GM12878 (cell line): ENCODE measurements at regions not wholly inside any gene's neighbourhood (a gene's known extent, or its start where the extent isn't known, plus 50 kb on each side); places are given as distances from the start of the nearest gene placed in this dataset.

Source experiments
- ATAC-seq: fragments of 200-7000 bp; cut with Tn5 transposase; 3 replicates; pipeline ENCODE4 v1.9.1; 2020; ENCODE audit warnings: mild to moderate bottlenecking, moderate library complexity
- BruUV-seq: library from RNA; stranded (reverse); fragments of 400-500 nt; replicated peaks from 2 replicates; lab custom pipeline; 2021; lab: Mats Ljungman, UMichigan
- CTCF ChIA-PET: fragments of 300-600 bp; sonication (Branson Sonifier 250); formaldehyde crosslinking; extraction: SDS; loops from one replicate; lab custom pipeline; 2021; ENCODE audit warnings: inconsistent platforms; lab: Yijun Ruan, JAX
- POLR2A ChIA-PET: fragments of 350-600 bp; formaldehyde crosslinking; extraction: SDS; loops from one replicate; lab custom pipeline; 2021; ENCODE audit warnings: inconsistent platforms; lab: Charles Lee
- RAD21 ChIA-PET: fragments of 300-600 bp; sonication (Branson Sonifier 250); formaldehyde crosslinking; loops from one replicate; lab custom pipeline; 2023; ENCODE audit warnings: antibody characterized with exemption; ENCODE audit not compliant: unreplicated experiment; lab: Charles Lee
- SMC1A ChIA-PET: fragments of 300-600 bp; sonication (Branson Sonifier 250); formaldehyde crosslinking; loops from one replicate; lab custom pipeline; 2023; ENCODE audit not compliant: unreplicated experiment, uncharacterized antibody; lab: Charles Lee
- DNase-seq: peaks from one replicate; pipeline ENCODE4 v3.0.0-alpha.2; 2011; ENCODE audit warnings: low read depth, low spot score
- FAIRE-seq: peaks from 3 replicates; lab custom pipeline; 2011; peaks lifted over from hg19 to GRCh38; lab: Jason Lieb, UNC
- H2AFZ ChIP-seq: 2 replicates; pipeline ENCODE4 v1.6.0; 2011; ENCODE audit warnings: low read depth, low read length, control low read depth; ENCODE audit not compliant: control insufficient read depth
- H3K27ac ChIP-seq: 2 replicates; pipeline ENCODE4 v1.5.1; 2011; ENCODE audit warnings: control low read depth; ENCODE audit not compliant: control insufficient read depth, insufficient read depth
- H3K27me3 ChIP-seq, 2 experiments: replicated peaks in 1 of 2; 2 replicates each; pipeline versions ENCODE4 v1.6.0 to v1.6.1; 2011; ENCODE audit warnings: low read length in 1 of 2; ENCODE audit not compliant: control insufficient read depth in 2 of 2, insufficient read depth in 2 of 2
- H3K36me3 ChIP-seq, 2 experiments: 2 replicates each; pipeline ENCODE4 v1.5.1; 2011; ENCODE audit warnings: low read length in 1 of 2; ENCODE audit not compliant: control insufficient read depth in 2 of 2, insufficient read depth in 2 of 2
- H3K4me1 ChIP-seq: 2 replicates; pipeline ENCODE4 v1.6.1; 2011; ENCODE audit warnings: mild to moderate bottlenecking, low read length, moderate library complexity, mixed read lengths; ENCODE audit not compliant: control insufficient read depth, insufficient read depth
- H3K4me2 ChIP-seq: 2 replicates; pipeline ENCODE4 v1.6.0; 2011; ENCODE audit warnings: control low read depth; ENCODE audit not compliant: control insufficient read depth, insufficient read depth
- H3K4me3 ChIP-seq: fragments of 200-600 bp; sonication (generic); 2 replicates; pipeline ENCODE4 v1.5.1; 2016
- H3K79me2 ChIP-seq: 2 replicates; pipeline ENCODE4 v1.6.0; 2011; ENCODE audit warnings: low read length; ENCODE audit not compliant: control insufficient read depth, insufficient read depth
- H3K9ac ChIP-seq: 2 replicates; pipeline ENCODE4 v1.8.0; 2011; ENCODE audit warnings: low read length, control low read depth, mixed read lengths; ENCODE audit not compliant: control insufficient read depth, insufficient read depth
- H3K9me3 ChIP-seq: replicated peaks from 3 replicates; pipeline ENCODE4 v1.5.1; 2011; ENCODE audit warnings: mild to moderate bottlenecking, low read length; ENCODE audit not compliant: control insufficient read depth, insufficient read depth
- H4K20me1 ChIP-seq: 2 replicates; pipeline ENCODE4 v1.6.0; 2011; ENCODE audit not compliant: control insufficient read depth, insufficient read depth
- ATF3 ChIP-seq: IDR thresholded peaks from 2 replicates; pipeline ENCODE4 v1.6.1; 2011; ENCODE audit warnings: low read depth, mild to moderate bottlenecking, low read length, moderate library complexity, borderline replicate concordance; ENCODE audit errors: extremely low read depth
- GATAD2B ChIP-seq: fragments of 450-650 bp; conservative IDR thresholded peaks from 2 replicates; pipeline ENCODE4 v1.6.1; 2017; ENCODE audit warnings: low read depth, mild to moderate bottlenecking, moderate library complexity
- HDAC2 ChIP-seq: fragments of 200-600 bp; sonication (generic); IDR thresholded peaks from 2 replicates; pipeline ENCODE4 v1.6.1; 2017
- HDAC6 ChIP-seq: fragments of 200-600 bp; sonication (generic); IDR thresholded peaks from one replicate; pipeline ENCODE4 v1.8.0; 2017; ENCODE audit warnings: antibody characterized with exemption; ENCODE audit not compliant: unreplicated experiment
- LARP7 ChIP-seq: fragments of 450-650 bp; IDR thresholded peaks from 2 replicates; pipeline ENCODE4 v1.6.1; 2017; ENCODE audit warnings: mild to moderate bottlenecking
- MEF2B ChIP-seq: fragments of 450-650 bp; IDR thresholded peaks from 2 replicates; pipeline ENCODE4 v1.6.1; 2018; ENCODE audit warnings: mild to moderate bottlenecking, moderate library complexity; ENCODE audit not compliant: partially characterized antibody, poor library complexity, severe bottlenecking
- RAD51 ChIP-seq: fragments of 450-650 bp; IDR thresholded peaks from 2 replicates; pipeline ENCODE4 v1.6.1; 2016; ENCODE audit warnings: moderate library complexity, mild to moderate bottlenecking, inconsistent platforms
- ZBTB4 ChIP-seq: fragments of 450-650 bp; formaldehyde crosslinking; IDR thresholded peaks from 2 replicates; pipeline ENCODE4 v1.4.0; 2022; ENCODE audit warnings: mild to moderate bottlenecking, moderate library complexity
- ZNF592 ChIP-seq: fragments of 450-650 bp; IDR thresholded peaks from 2 replicates; pipeline ENCODE4 v1.6.1; 2017; ENCODE audit warnings: mild to moderate bottlenecking, moderate library complexity
- WGBS: methylation state at CpG from one replicate; pipeline ENCODE4 v1.1.6; 2016; ENCODE audit warnings: low lambda C conversion rate; ENCODE audit not compliant: insufficient replicate concordance, insufficient coverage; ENCODE audit errors: missing lambda C conversion rate; 5-methylcytosine and 5-hydroxymethylcytosine counted together
- in situ Hi-C: fragments of 300-500 bp; cut with MboI; formaldehyde crosslinking; loops from 9 replicates; pipeline ENCODE4 v1.14.3; 2018; ENCODE audit warnings: mixed read lengths
- intact Hi-C: fragments of 100-400 bp; cut with micrococcal nuclease; formaldehyde crosslinking; loops from one replicate; pipeline ENCODE4 v1.14.2; 2022; ENCODE audit not compliant: unreplicated experiment
- TF ChIP-seq, protein P1 (sequence below): IDR thresholded peaks from 2 replicates; pipeline ENCODE4 v1.6.1; 2011; ENCODE audit warnings: mild to moderate bottlenecking, low read depth, low read length, moderate library complexity; ENCODE audit not compliant: insufficient replicate concordance

- TF ChIP-seq LARP7 = no peak
- TF ChIP-seq, all 136 proteins: peak for 0
Observed at GRCh38 chr3:22990291-22991200, 212.6 kb upstream of the UBE2E2 start (continued).

DNA sequence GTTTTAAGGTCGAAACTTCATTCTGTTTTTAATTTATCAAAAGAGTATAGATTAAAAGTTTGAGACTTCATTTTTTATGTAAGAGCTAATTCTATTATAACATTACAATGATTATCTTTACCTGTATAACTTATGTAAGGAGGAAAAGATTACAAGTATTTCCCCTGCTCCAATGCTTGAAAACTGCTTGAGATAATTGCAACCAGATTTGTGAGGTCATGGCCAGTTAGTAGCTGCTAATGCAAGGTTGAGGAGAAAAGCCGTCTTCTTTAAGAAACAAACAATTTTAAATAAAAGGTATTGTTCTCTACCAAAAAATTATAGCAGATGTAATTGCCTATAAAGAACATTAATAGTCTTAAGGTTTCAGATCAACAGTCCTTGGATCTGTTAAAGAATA is 208.3 kb upstream of the UBE2E2 start:
- FAIRE-seq (no peak), ATAC-seq (no peak), DNase-seq (no peak)
- in situ Hi-C loops = no loop called here
- no peaks in the 10 kb centered on the region for H3K9me3 ChIP-seq
- ChIA-PET RAD21 (no interaction called here), CTCF (interaction anchor here (0.6 to 0.7 kb wide), 2 partner anchors 23 to 395 kb away, joined by 3 read pairs; no protein-coding TSS in a partner anchor), POLR2A (no interaction called here), SMC1A (no interaction called here)
- no peaks in the 10 kb centered on the region for H3K36me3 ChIP-seq
- H4K20me1 ChIP-seq = no peaks in the 10 kb centered on the region
- no peak overlapping the region for H3K27ac ChIP-seq
- no peak overlapping the region for H2AFZ ChIP-seq
- no peak overlapping the region for H3K4me3 ChIP-seq
- no peaks in the 10 kb centered on the region for H3K79me2 ChIP-seq
- no peaks in the 10 kb centered on the region for H3K4me1 ChIP-seq
- no peak overlapping the region for H3K4me2 ChIP-seq
- 38% methylated on average over 2 of the region's 2 CpGs for WGBS
- H3K27me3 ChIP-seq = no peaks in the 10 kb centered on the region; a peak in 1 of 4 replicates
- H3K9ac ChIP-seq = no peak overlapping the region
- intact Hi-C loops = no loop called here
- no TSS peak for BruUV-seq
- no peak for TF ChIP-seq RAD51
- TF ChIP-seq ZBTB4 (CRISPR knock-in tag) = no peak
- TF ChIP-seq HDAC2 = no peak
- TF ChIP-seq HDAC6 = no peak
- TF ChIP-seq, protein P1, sequence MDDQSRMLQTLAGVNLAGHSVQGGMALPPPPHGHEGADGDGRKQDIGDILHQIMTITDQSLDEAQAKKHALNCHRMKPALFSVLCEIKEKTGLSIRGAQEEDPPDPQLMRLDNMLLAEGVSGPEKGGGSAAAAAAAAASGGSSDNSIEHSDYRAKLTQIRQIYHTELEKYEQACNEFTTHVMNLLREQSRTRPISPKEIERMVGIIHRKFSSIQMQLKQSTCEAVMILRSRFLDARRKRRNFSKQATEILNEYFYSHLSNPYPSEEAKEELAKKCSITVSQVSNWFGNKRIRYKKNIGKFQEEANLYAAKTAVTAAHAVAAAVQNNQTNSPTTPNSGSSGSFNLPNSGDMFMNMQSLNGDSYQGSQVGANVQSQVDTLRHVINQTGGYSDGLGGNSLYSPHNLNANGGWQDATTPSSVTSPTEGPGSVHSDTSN = no peak
- TF ChIP-seq ZNF592 = no peak
- no peak for TF ChIP-seq MEF2B
- no peak for TF ChIP-seq ATF3
- no peak for TF ChIP-seq GATAD2B
